AG04450 (cell line): ENCODE measurements at regions not wholly inside any gene's neighbourhood (a gene's known extent, or its start where the extent isn't known, plus 50 kb on each side); places are given as distances from the start of the nearest gene placed in this dataset.

Experiments
- CTCF ChIA-PET: fragments of 300-600, 350-600 bp; formaldehyde crosslinking; extraction: SDS; loops from one replicate; lab custom pipeline; 2022; ENCODE audit warnings: antibody characterized with exemption, inconsistent platforms; lab: Charles Lee
- POLR2A ChIA-PET: fragments of 350-600 bp; formaldehyde crosslinking; extraction: SDS; loops from one replicate; lab custom pipeline; 2021; ENCODE audit warnings: antibody characterized with exemption, inconsistent platforms; lab: Yijun Ruan, JAX
- DNase-seq: peaks from one replicate; pipeline ENCODE4 v3.0.0-alpha.2; 2011; ENCODE audit warnings: low read depth, low spot score
- H3K27ac ChIP-seq: one replicate; pipeline ENCODE4 v1.5.1; 2012; ENCODE audit warnings: low read depth, low read length, control low read depth
- H3K27me3 ChIP-seq: one replicate; pipeline ENCODE4 v1.6.0; 2012; ENCODE audit warnings: low read length; ENCODE audit not compliant: control insufficient read depth, insufficient read depth
- H3K4me3 ChIP-seq: 2 replicates; pipeline ENCODE4 v1.5.1; 2011; ENCODE audit warnings: mild to moderate bottlenecking, low read depth, low read length, control low read depth
- H3K9me3 ChIP-seq: 2 replicates; pipeline ENCODE4 v1.5.1; 2012; ENCODE audit warnings: low read length; ENCODE audit not compliant: control insufficient read depth, insufficient read depth
- CTCF ChIP-seq: IDR thresholded peaks from 2 replicates; pipeline ENCODE4 v1.5.1; 2011; ENCODE audit warnings: low read depth, low read length, control low read depth, inconsistent platforms

GRCh38 chr6:125526007-125526720, 223.3 kb upstream of the HEY2 start:
- no peaks in the 10 kb centered on the region for H3K27me3 ChIP-seq
- H3K27ac ChIP-seq: no peak overlapping the region
- no peak for DNase-seq
- H3K4me3 ChIP-seq: no peak overlapping the region
- H3K9me3 ChIP-seq: no peaks in the 10 kb centered on the region
- CTCF ChIA-PET: no interaction called here
- TF ChIP-seq CTCF: no peak
- POLR2A ChIA-PET: no interaction called here

- TF ChIP-seq CTCF: no peak
- Histone ChIP-seq H3K27ac (no peak overlapping the region), H3K4me3 (no peak overlapping the region), H3K9me3 (no peaks in the 10 kb centered on the region), H3K27me3 (no peaks in the 10 kb centered on the region)
- CTCF ChIA-PET: no interaction called here
- POLR2A ChIA-PET: no interaction called here
- no peak for DNase-seq
Observed at GRCh38 chr6:125528621-125529041, 220.8 kb upstream of the HEY2 start.

GRCh38 chr6:125529061-125529460, 220.4 kb upstream of the HEY2 start:
- ChIA-PET CTCF (no interaction called here), POLR2A (no interaction called here)
- peaks cover 2% of the 10 kb centered on the region for H3K27me3 ChIP-seq
- no peak overlapping the region for H3K27ac ChIP-seq
- H3K9me3 ChIP-seq: no peaks in the 10 kb centered on the region
- TF ChIP-seq CTCF: no peak
- H3K4me3 ChIP-seq: no peak overlapping the region
- DNase-seq: no peak

GRCh38 chr6:125533710-125534397, 215.6 kb upstream of the HEY2 start:
- peaks cover 6% of the 10 kb centered on the region for H3K27me3 ChIP-seq
- no peak overlapping the region for H3K27ac ChIP-seq
- TF ChIP-seq CTCF: no peak
- DNase-seq: no peak
- ChIA-PET CTCF (no interaction called here), POLR2A (no interaction called here)
- no peak overlapping the region for H3K4me3 ChIP-seq
- H3K9me3 ChIP-seq: no peaks in the 10 kb centered on the region
